GM23338 (cell line): ENCODE measurements at regions not wholly inside any gene's neighbourhood (a gene's known extent, or its start where the extent isn't known, plus 50 kb on each side); places are given as distances from the start of the nearest gene placed in this dataset.
"Not testable (repeated sequence)": the region's sequence is repeated elsewhere in the genome, so short reads cannot be mapped to it uniquely, and the experiment has no call there.

ENCODE experiments used
- ATAC-seq: fragments of 200-7000 bp; cut with Tn5 transposase; 3 replicates; pipeline ENCODE4 v1.9.1; 2020
- DNase-seq: peaks from one replicate; pipeline ENCODE4 v3.0.0-alpha.2; 2015; ENCODE audit warnings: low spot score
- H2AFZ ChIP-seq: fragments of 200-600 bp; sonication (generic); 2 replicates; pipeline ENCODE4 v1.8.0; 2016; ENCODE audit warnings: antibody characterized with exemption, mild to moderate bottlenecking, moderate library complexity
- H3F3A ChIP-seq: fragments of 200-600 bp; sonication (generic); replicated peaks from 2 replicates; pipeline ENCODE4 v1.8.0; 2017; ENCODE audit warnings: antibody characterized with exemption, mixed run types, low read depth
- H3K27ac ChIP-seq: fragments of 200-600 bp; sonication (generic); 2 replicates; pipeline ENCODE4 v1.6.1; 2016; ENCODE audit warnings: low read depth
- H3K27me3 ChIP-seq: fragments of 200-600 bp; sonication (generic); 2 replicates; pipeline ENCODE4 v1.8.0; 2016; ENCODE audit warnings: mild to moderate bottlenecking, mixed run types, moderate library complexity; ENCODE audit not compliant: insufficient read depth
- H3K36me3 ChIP-seq: fragments of 200-600 bp; sonication (generic); 2 replicates; pipeline ENCODE4 v1.8.0; 2016; ENCODE audit warnings: mild to moderate bottlenecking; ENCODE audit not compliant: insufficient read depth
- H3K4me1 ChIP-seq: fragments of 200-600 bp; sonication (generic); 2 replicates; pipeline ENCODE4 v1.8.0; 2016; ENCODE audit warnings: mild to moderate bottlenecking, moderate library complexity; ENCODE audit not compliant: insufficient read depth
- H3K4me2 ChIP-seq: fragments of 200-600 bp; sonication (generic); 2 replicates; pipeline ENCODE4 v1.7.1; 2017; ENCODE audit warnings: mixed run types
- H3K4me3 ChIP-seq: fragments of 200-600 bp; sonication (generic); 2 replicates; pipeline ENCODE4 v1.6.1; 2016; ENCODE audit warnings: mixed run types
- H3K79me2 ChIP-seq: fragments of 200-600 bp; sonication (generic); replicated peaks from 2 replicates; pipeline ENCODE4 v1.8.0; 2017; ENCODE audit warnings: mild to moderate bottlenecking; ENCODE audit not compliant: insufficient read depth
- H3K9me2 ChIP-seq: fragments of 200-600 bp; sonication (generic); 2 replicates; pipeline ENCODE4 v1.8.0; 2017; ENCODE audit not compliant: insufficient read depth
- H4K20me1 ChIP-seq: fragments of 200-600 bp; sonication (generic); replicated peaks from 2 replicates; pipeline ENCODE4 v1.8.0; 2017; ENCODE audit warnings: mild to moderate bottlenecking; ENCODE audit not compliant: insufficient read depth
- H3K27ac Mint-ChIP-seq: 2 replicates; pipeline ENCODE4 v1.8.0; 2020; ENCODE audit warnings: inconsistent platforms, mild to moderate bottlenecking, moderate library complexity, mixed read lengths
- H3K27me3 Mint-ChIP-seq: 3 replicates; pipeline ENCODE4 v1.8.0; 2022; ENCODE audit warnings: low read depth, mild to moderate bottlenecking, moderate library complexity, mixed read lengths, inconsistent platforms; ENCODE audit not compliant: insufficient read depth, poor library complexity
- H3K36me3 Mint-ChIP-seq: 3 replicates; pipeline ENCODE4 v1.8.0; 2021; ENCODE audit warnings: low read depth, mild to moderate bottlenecking, inconsistent platforms, moderate library complexity, mixed read lengths
- H3K4me1 Mint-ChIP-seq: 3 replicates; pipeline ENCODE4 v1.8.0; 2020; ENCODE audit warnings: mild to moderate bottlenecking, inconsistent platforms, mixed read lengths
- H3K4me3 Mint-ChIP-seq: 3 replicates; pipeline ENCODE4 v1.8.0; 2021; ENCODE audit warnings: moderate library complexity, mild to moderate bottlenecking, inconsistent platforms, mixed read lengths
- H3K9me3 Mint-ChIP-seq: 3 replicates; pipeline ENCODE4 v1.8.0; 2020; ENCODE audit warnings: moderate library complexity, mild to moderate bottlenecking, inconsistent platforms, mixed read lengths
- NANOG ChIP-seq: IDR thresholded peaks from 2 replicates; pipeline ENCODE4 v1.6.1; 2016; ENCODE audit warnings: antibody characterized with exemption, borderline replicate concordance
- POLR2AphosphoS5 ChIP-seq: IDR thresholded peaks from 2 replicates; pipeline ENCODE4 v1.6.1; 2016; ENCODE audit warnings: antibody characterized with exemption, low read depth
- REST ChIP-seq: IDR thresholded peaks from one replicate; pipeline ENCODE4 v1.6.1; 2018; ENCODE audit warnings: antibody characterized with exemption; ENCODE audit not compliant: unreplicated experiment
- ZNF114 ChIP-seq: fragments of 250-450 bp; sonication (Bioruptor Pico); IDR thresholded peaks from 2 replicates; pipeline ENCODE4 v1.5.0; 2020; ENCODE audit warnings: mild to moderate bottlenecking, moderate library complexity
- TF ChIP-seq, protein P1 (sequence below): IDR thresholded peaks from 2 replicates; pipeline ENCODE4 v1.6.1; 2016; ENCODE audit warnings: antibody characterized with exemption
- TF ChIP-seq, protein P2 (sequence below), 2 experiments: fragments of 200-600 bp in 1 of 2; sonication (generic) in 1 of 2; conservative IDR thresholded peaks; 2 replicates each; pipeline versions ENCODE4 v1.5.1 to v1.6.1; 2016 to 2017; ENCODE audit warnings: antibody characterized with exemption in 2 of 2, low read depth in 2 of 2, mild to moderate bottlenecking in 2 of 2, moderate library complexity in 1 of 2

- TF ChIP-seq REST (no peak), NANOG (no peak), ZNF114 (no peak)
Measured at GRCh38 chr7:50914460-50914859, 131.8 kb upstream of the GRB10 start (continued).

DNA sequence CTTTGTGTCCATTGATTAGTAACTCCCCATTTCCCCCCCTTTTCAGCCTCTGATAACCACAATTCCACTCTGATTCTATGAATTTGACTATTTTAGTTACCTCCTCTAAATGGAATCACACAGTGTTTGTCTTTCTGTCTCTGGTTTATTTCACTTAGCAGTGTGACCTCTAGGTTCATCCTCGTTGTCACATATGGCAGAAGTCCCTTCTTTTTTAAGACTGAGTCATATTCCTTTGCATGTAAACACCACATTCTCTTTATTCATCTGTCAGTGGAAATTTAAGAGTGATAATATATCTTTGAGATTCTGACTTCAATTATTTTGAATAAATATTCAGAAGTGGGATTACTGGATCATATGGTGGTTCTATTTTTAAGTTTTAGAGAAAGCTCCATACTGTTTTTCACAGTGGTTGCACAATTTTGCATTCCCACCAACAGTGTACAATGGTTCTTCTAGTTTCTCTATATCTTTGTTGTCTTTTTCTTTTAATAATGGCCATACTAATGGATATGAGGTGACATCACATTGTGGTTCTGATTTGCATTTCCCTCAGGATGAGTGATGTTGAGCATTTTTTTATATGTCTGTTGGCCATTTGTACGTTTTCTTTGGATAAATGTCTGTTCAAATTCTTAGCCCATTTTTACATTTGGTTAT is 126.1 kb upstream of the GRB10 start:
- Histone ChIP-seq H3K9me2 (no peaks in the 10 kb centered on the region; the same call in 1 of the 2 replicates), H3K79me2 (no peaks in the 10 kb centered on the region), H3K4me2 (no peak overlapping the region), H3K27me3 (no peaks in the 10 kb centered on the region), H2AFZ (no peak overlapping the region), H3K4me3 (no peak overlapping the region), H3K27ac (no peak overlapping the region), H3F3A (no peaks in the 10 kb centered on the region), H3K36me3 (no peaks in the 10 kb centered on the region), H3K4me1 (no peaks in the 10 kb centered on the region), H4K20me1 (no peaks in the 10 kb centered on the region)
- H3K4me1 Mint-ChIP-seq: no peaks in the 10 kb centered on the region
- H3K9me3 Mint-ChIP-seq: peaks cover 23% of the 10 kb centered on the region
- H3K4me3 Mint-ChIP-seq: no peak overlapping the region
- ATAC-seq (no peak), DNase-seq (no peak)
- H3K27ac Mint-ChIP-seq: no peak overlapping the region
- TF ChIP-seq, protein P1, sequence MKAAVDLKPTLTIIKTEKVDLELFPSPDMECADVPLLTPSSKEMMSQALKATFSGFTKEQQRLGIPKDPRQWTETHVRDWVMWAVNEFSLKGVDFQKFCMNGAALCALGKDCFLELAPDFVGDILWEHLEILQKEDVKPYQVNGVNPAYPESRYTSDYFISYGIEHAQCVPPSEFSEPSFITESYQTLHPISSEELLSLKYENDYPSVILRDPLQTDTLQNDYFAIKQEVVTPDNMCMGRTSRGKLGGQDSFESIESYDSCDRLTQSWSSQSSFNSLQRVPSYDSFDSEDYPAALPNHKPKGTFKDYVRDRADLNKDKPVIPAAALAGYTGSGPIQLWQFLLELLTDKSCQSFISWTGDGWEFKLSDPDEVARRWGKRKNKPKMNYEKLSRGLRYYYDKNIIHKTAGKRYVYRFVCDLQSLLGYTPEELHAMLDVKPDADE: no peak
- TF ChIP-seq POLR2AphosphoS5: no peak
- TF ChIP-seq, protein P2, sequence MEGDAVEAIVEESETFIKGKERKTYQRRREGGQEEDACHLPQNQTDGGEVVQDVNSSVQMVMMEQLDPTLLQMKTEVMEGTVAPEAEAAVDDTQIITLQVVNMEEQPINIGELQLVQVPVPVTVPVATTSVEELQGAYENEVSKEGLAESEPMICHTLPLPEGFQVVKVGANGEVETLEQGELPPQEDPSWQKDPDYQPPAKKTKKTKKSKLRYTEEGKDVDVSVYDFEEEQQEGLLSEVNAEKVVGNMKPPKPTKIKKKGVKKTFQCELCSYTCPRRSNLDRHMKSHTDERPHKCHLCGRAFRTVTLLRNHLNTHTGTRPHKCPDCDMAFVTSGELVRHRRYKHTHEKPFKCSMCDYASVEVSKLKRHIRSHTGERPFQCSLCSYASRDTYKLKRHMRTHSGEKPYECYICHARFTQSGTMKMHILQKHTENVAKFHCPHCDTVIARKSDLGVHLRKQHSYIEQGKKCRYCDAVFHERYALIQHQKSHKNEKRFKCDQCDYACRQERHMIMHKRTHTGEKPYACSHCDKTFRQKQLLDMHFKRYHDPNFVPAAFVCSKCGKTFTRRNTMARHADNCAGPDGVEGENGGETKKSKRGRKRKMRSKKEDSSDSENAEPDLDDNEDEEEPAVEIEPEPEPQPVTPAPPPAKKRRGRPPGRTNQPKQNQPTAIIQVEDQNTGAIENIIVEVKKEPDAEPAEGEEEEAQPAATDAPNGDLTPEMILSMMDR (conservative IDR thresholded peaks at IDR 0.05; ENCODE audit: low read depth in 2 of 2): no peak
- H3K36me3 Mint-ChIP-seq: peaks cover 11% of the 10 kb centered on the region
- peaks cover 2% of the 10 kb centered on the region for H3K27me3 Mint-ChIP-seq

GRCh38 chr7:50898604-50899477 is 116.1 kb upstream of the GRB10 start:
- H3K9me2 ChIP-seq, H3K79me2 ChIP-seq, H3K4me2 ChIP-seq, H3K27me3 Mint-ChIP-seq, H3K36me3 ChIP-seq, H3K4me1 Mint-ChIP-seq, ATAC-seq, H4K20me1 ChIP-seq, H3K4me1 ChIP-seq, H3F3A ChIP-seq, H3K27me3 ChIP-seq: not testable (repeated sequence)
- peak; percentile 14 for DNase-seq
- peak overlapping the region; percentile 43; the same call in 1 of the 2 replicates for H2AFZ ChIP-seq
- Mint-ChIP-seq H3K27ac (peak overlapping the region; percentile 81), H3K36me3 (peaks cover 28% of the 10 kb centered on the region), H3K9me3 (peaks cover 22% of the 10 kb centered on the region), H3K4me3 (0 out of 3 replicates have a peak overlapping the region, but pooled peaks have one; percentile 16)
- peak overlapping the region; percentile 50; the same call in 1 of the 2 replicates for H3K27ac ChIP-seq
- H3K4me3 ChIP-seq: peak overlapping the region; percentile 40; the same call in 1 of the 2 replicates

DNA sequence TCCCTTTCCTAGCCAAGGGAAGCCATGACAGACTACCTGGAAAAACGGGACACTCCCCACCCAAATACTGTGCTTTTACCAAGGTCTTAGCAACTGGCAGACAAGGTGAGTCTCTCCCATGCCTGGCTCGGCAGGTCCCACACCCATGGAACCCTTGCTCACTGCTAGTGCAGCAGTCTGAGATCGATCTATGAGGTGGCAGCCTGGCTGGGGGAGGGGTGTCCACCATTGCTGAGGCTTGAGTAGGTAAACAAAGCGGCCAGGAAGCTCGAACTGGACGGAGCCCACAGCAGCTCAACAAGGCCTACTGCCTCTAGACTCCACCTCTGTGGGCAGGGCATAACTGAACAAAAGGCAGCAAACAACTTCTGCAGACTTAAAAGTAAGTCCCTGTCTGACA is 104.4 kb upstream of the GRB10 start:
- not testable (repeated sequence) for H3K9me2 ChIP-seq, H3F3A ChIP-seq, H2AFZ ChIP-seq, H3K27ac Mint-ChIP-seq, H3K4me3 ChIP-seq, ATAC-seq, H3K27ac ChIP-seq, H3K27me3 Mint-ChIP-seq, H3K4me2 ChIP-seq, H4K20me1 ChIP-seq, H3K4me1 ChIP-seq, DNase-seq, H3K36me3 ChIP-seq, H3K4me3 Mint-ChIP-seq, H3K79me2 ChIP-seq, H3K4me1 Mint-ChIP-seq, H3K27me3 ChIP-seq
- peaks cover 26% of the 10 kb centered on the region for H3K9me3 Mint-ChIP-seq
- peaks cover 11% of the 10 kb centered on the region; the same call in 2 of the 3 replicates for H3K36me3 Mint-ChIP-seq
